ENCODE measurements at regions not wholly inside any gene's neighbourhood (a gene's known extent, or its start where the extent isn't known, plus 50 kb on each side); places are given as distances from the start of the nearest gene placed in this dataset.

- H3K4me2 ChIP-seq (replicated peaks; ENCODE audit: low read depth, low read length, poor library complexity, severe bottlenecking) = no peak overlapping the region
- no peak overlapping the region for H3K4me3 ChIP-seq (ENCODE audit: control extremely low read depth in 1 of 5, extremely low read depth in 1 of 5, insufficient read depth in 1 of 5, low read depth in 2 of 5, low read length in 4 of 5)
- no peaks in the 10 kb centered on the region for H3K36me3 ChIP-seq (replicated peaks in 1 of 2; ENCODE audit: control extremely low read depth in 1 of 2, control insufficient read depth in 1 of 2, extremely low read depth in 1 of 2, insufficient read depth in 2 of 2, low read length in 1 of 2)
- H3K9me3 ChIP-seq (ENCODE audit: control extremely low read depth in 1 of 3, control insufficient read depth in 2 of 3, insufficient read depth in 1 of 3, low read length in 2 of 3) = peaks cover 0 to 2% (median 0%) of the 10 kb centered on the region in 3 donors
- H3K27me3 ChIP-seq (replicated peaks in 1 of 4; ENCODE audit: control extremely low read depth in 1 of 4, control insufficient read depth in 3 of 4, insufficient read depth in 4 of 4, low read length in 3 of 4) = no peaks in the 10 kb centered on the region
- WGBS (ENCODE audit: insufficient coverage) = 89% methylated on average over 3 of the region's 3 CpGs
- no peak for TF ChIP-seq CTCF (IDR thresholded peaks at IDR 0.05)
- no peak for TF ChIP-seq EZH2 (IDR thresholded peaks at IDR 0.05; ENCODE audit: borderline replicate concordance, insufficient read depth, low read depth, low read length, poor library complexity, severe bottlenecking)
- H3K27ac ChIP-seq (ENCODE audit: low read length in 2 of 2) = no peak overlapping the region
- Mint-ChIP-seq H3K27me3 (peaks cover 3% of the 10 kb centered on the region), H3K4me3 (no peak overlapping the region), H3K9me3 (ENCODE audit: insufficient read depth) (peaks cover 2% of the 10 kb centered on the region), H3K27ac (no peak overlapping the region), H3K4me1 (no peaks in the 10 kb centered on the region)
- DNase-seq (no peak), ATAC-seq (ENCODE audit: low read depth) (no peak)
- H2AFZ ChIP-seq (ENCODE audit: insufficient read depth, low read depth, low read length, poor library complexity, severe bottlenecking) = no peak overlapping the region
- POLR2A ChIA-PET = no interaction called here
- no peak overlapping the region for H3K9ac ChIP-seq (ENCODE audit: low read length)
- intact Hi-C loops (cut with micrococcal nuclease) = no loop called here
- no peaks in the 10 kb centered on the region for H4K20me1 ChIP-seq (ENCODE audit: control insufficient read depth, insufficient read depth, low read length, poor library complexity, severe bottlenecking)
- H3K4me1 ChIP-seq (ENCODE audit: control insufficient read depth in 2 of 2, insufficient read depth in 2 of 2, low read length in 2 of 2) = no peaks in the 10 kb centered on the region
- CTCF ChIA-PET = no interaction called here
- no peaks in the 10 kb centered on the region for H3K79me2 ChIP-seq (ENCODE audit: control insufficient read depth, insufficient read depth, low read length)
Observed at GRCh38 chr4:79141530-79141929, 184.3 kb downstream of the NAA11 start.

- no peak for DNase-seq
- intact Hi-C loops (cut with micrococcal nuclease) = no loop called here
Observed at GRCh38 chr4:79134767-79135166, 191.1 kb downstream of the NAA11 start.

More at GRCh38 chr4:79134767-79135166, 191.1 kb downstream of the NAA11 start:
- Histone ChIP-seq H3K27me3 (replicated peaks in 1 of 4; ENCODE audit: control extremely low read depth in 1 of 4, control insufficient read depth in 3 of 4, insufficient read depth in 4 of 4, low read length in 3 of 4) (no peaks in the 10 kb centered on the region), H3K27ac (ENCODE audit: low read length in 2 of 2) (no peak overlapping the region), H3K9me3 (ENCODE audit: control extremely low read depth in 1 of 3, control insufficient read depth in 2 of 3, insufficient read depth in 1 of 3, low read length in 2 of 3) (no peaks in the 10 kb centered on the region), H3K9ac (ENCODE audit: low read length) (no peak overlapping the region), H3K79me2 (ENCODE audit: control insufficient read depth, insufficient read depth, low read length) (no peaks in the 10 kb centered on the region), H3K4me3 (ENCODE audit: control extremely low read depth in 1 of 5, extremely low read depth in 1 of 5, insufficient read depth in 1 of 5, low read depth in 2 of 5, low read length in 4 of 5) (no peak overlapping the region), H2AFZ (ENCODE audit: insufficient read depth, low read depth, low read length, poor library complexity, severe bottlenecking) (no peak overlapping the region), H3K4me1 (ENCODE audit: control insufficient read depth in 2 of 2, insufficient read depth in 2 of 2, low read length in 2 of 2) (no peaks in the 10 kb centered on the region), H3K36me3 (replicated peaks in 1 of 2; ENCODE audit: control extremely low read depth in 1 of 2, control insufficient read depth in 1 of 2, extremely low read depth in 1 of 2, insufficient read depth in 2 of 2, low read length in 1 of 2) (no peaks in the 10 kb centered on the region), H3K4me2 (replicated peaks; ENCODE audit: low read depth, low read length, poor library complexity, severe bottlenecking) (no peak overlapping the region), H4K20me1 (ENCODE audit: control insufficient read depth, insufficient read depth, low read length, poor library complexity, severe bottlenecking) (no peaks in the 10 kb centered on the region)
- Mint-ChIP-seq H3K4me1 (no peaks in the 10 kb centered on the region), H3K4me3 (no peak overlapping the region), H3K27me3 (peaks cover 3% of the 10 kb centered on the region), H3K9me3 (ENCODE audit: insufficient read depth) (peaks cover 2% of the 10 kb centered on the region), H3K27ac (no peak overlapping the region)
- ChIA-PET POLR2A (no interaction called here), CTCF (no interaction called here)
- no peak for ATAC-seq (ENCODE audit: low read depth)
- TF ChIP-seq EZH2 (IDR thresholded peaks at IDR 0.05; ENCODE audit: borderline replicate concordance, insufficient read depth, low read depth, low read length, poor library complexity, severe bottlenecking) (no peak), CTCF (IDR thresholded peaks at IDR 0.05) (no peak)
